ENCODE measurements at regions not wholly inside any gene's neighbourhood (a gene's known extent, or its start where the extent isn't known, plus 50 kb on each side); places are given as distances from the start of the nearest gene placed in this dataset.

- TF ChIP-seq CHD7 (IDR thresholded peaks at IDR 0.05; ENCODE audit: insufficient replicate concordance, low read length) (no peak), EGR1 (IDR thresholded peaks at IDR 0.05; ENCODE audit: borderline replicate concordance, low read depth, low read length) (no peak)
Observed at GRCh38 chr3:150184426-150185071, 213.9 kb upstream of the PFN2 start (continued).
